ENCODE measurements at regions not wholly inside any gene's neighbourhood (a gene's known extent, or its start where the extent isn't known, plus 50 kb on each side); places are given as distances from the start of the nearest gene placed in this dataset.

- intact Hi-C loops (cut with micrococcal nuclease; ENCODE audit: unreplicated experiment): no loop called here
- BruUV-seq (replicated peaks): no TSS peak
- H3K36me3 ChIP-seq (ENCODE audit: control insufficient read depth, insufficient read depth, low read length): no peaks in the 10 kb centered on the region
- no peaks in the 10 kb centered on the region for H3K4me1 ChIP-seq
- Mint-ChIP-seq H3K9me3 (ENCODE audit: unreplicated experiment) (peaks cover 15% of the 10 kb centered on the region), H3K27ac (ENCODE audit: unreplicated experiment) (no peak overlapping the region), H3K27me3 (ENCODE audit: insufficient read depth, unreplicated experiment) (no peaks in the 10 kb centered on the region), H3K36me3 (ENCODE audit: insufficient read depth, unreplicated experiment) (no peaks in the 10 kb centered on the region), H3K4me3 (ENCODE audit: unreplicated experiment) (no peak overlapping the region), H3K4me1 (ENCODE audit: low read depth, unreplicated experiment) (no peaks in the 10 kb centered on the region)
- no peak for DNase-seq
- no peaks in the 10 kb centered on the region for H3K27me3 ChIP-seq (replicated peaks; ENCODE audit: control insufficient read depth, insufficient read depth, low read length)
- ChIA-PET CTCF (no interaction called here), POLR2A (no interaction called here)
- no peak overlapping the region for H3K4me3 ChIP-seq (ENCODE audit: low read depth, low read length)
- H3K9me3 ChIP-seq: no peaks in the 10 kb centered on the region
- TF ChIP-seq CTCF (IDR thresholded peaks at IDR 0.05; ENCODE audit: insufficient read depth in 1 of 2, low read depth in 1 of 2, low read length in 1 of 2, severe bottlenecking in 1 of 2, unreplicated experiment in 1 of 2): no peak
Observed at GRCh38 chr2:139495851-139496250, 715.7 kb upstream of the NXPH2 start.

GRCh38 chr2:139492131-139492680 is 712.0 kb upstream of the NXPH2 start:
- ChIA-PET CTCF (no interaction called here), POLR2A (no interaction called here)
- no peaks in the 10 kb centered on the region for H3K9me3 ChIP-seq
- H3K4me1 Mint-ChIP-seq (ENCODE audit: low read depth, unreplicated experiment): no peaks in the 10 kb centered on the region
- H3K27me3 Mint-ChIP-seq (ENCODE audit: insufficient read depth, unreplicated experiment): no peaks in the 10 kb centered on the region
- no peak overlapping the region for H3K4me3 ChIP-seq (ENCODE audit: low read depth, low read length)
- H3K4me3 Mint-ChIP-seq (ENCODE audit: unreplicated experiment): no peak overlapping the region
- H3K27ac Mint-ChIP-seq (ENCODE audit: unreplicated experiment): no peak overlapping the region
- no peaks in the 10 kb centered on the region for H3K36me3 Mint-ChIP-seq (ENCODE audit: insufficient read depth, unreplicated experiment)
- no peaks in the 10 kb centered on the region for H3K36me3 ChIP-seq (ENCODE audit: control insufficient read depth, insufficient read depth, low read length)
- intact Hi-C loops (cut with micrococcal nuclease; ENCODE audit: unreplicated experiment): no loop called here
- no peaks in the 10 kb centered on the region for H3K27me3 ChIP-seq (replicated peaks; ENCODE audit: control insufficient read depth, insufficient read depth, low read length)
- no peak for TF ChIP-seq CTCF (IDR thresholded peaks at IDR 0.05; ENCODE audit: insufficient read depth in 1 of 2, low read depth in 1 of 2, low read length in 1 of 2, severe bottlenecking in 1 of 2, unreplicated experiment in 1 of 2)
- DNase-seq: no peak
- no peaks in the 10 kb centered on the region for H3K9me3 Mint-ChIP-seq (ENCODE audit: unreplicated experiment)
- no TSS peak for BruUV-seq (replicated peaks)
- H3K4me1 ChIP-seq: no peaks in the 10 kb centered on the region

- POLR2A ChIA-PET: no interaction called here
- no peak overlapping the region for H3K27ac Mint-ChIP-seq (ENCODE audit: unreplicated experiment)
- TF ChIP-seq CTCF (IDR thresholded peaks at IDR 0.05; ENCODE audit: insufficient read depth in 1 of 2, low read depth in 1 of 2, low read length in 1 of 2, severe bottlenecking in 1 of 2, unreplicated experiment in 1 of 2): no peak
Observed at GRCh38 chr2:139480161-139480650, 700.0 kb upstream of the NXPH2 start.

More at GRCh38 chr2:139480161-139480650, 700.0 kb upstream of the NXPH2 start:
- no peaks in the 10 kb centered on the region for H3K36me3 Mint-ChIP-seq (ENCODE audit: insufficient read depth, unreplicated experiment)
- H3K27me3 ChIP-seq (replicated peaks; ENCODE audit: control insufficient read depth, insufficient read depth, low read length): no peaks in the 10 kb centered on the region
- no peaks in the 10 kb centered on the region for H3K36me3 ChIP-seq (ENCODE audit: control insufficient read depth, insufficient read depth, low read length)
- H3K9me3 ChIP-seq: no peaks in the 10 kb centered on the region
- DNase-seq: no peak
- no peaks in the 10 kb centered on the region for H3K4me1 Mint-ChIP-seq (ENCODE audit: low read depth, unreplicated experiment)
- H3K4me3 ChIP-seq (ENCODE audit: low read depth, low read length): no peak overlapping the region
- intact Hi-C loops (cut with micrococcal nuclease; ENCODE audit: unreplicated experiment): no loop called here
- no peaks in the 10 kb centered on the region for H3K27me3 Mint-ChIP-seq (ENCODE audit: insufficient read depth, unreplicated experiment)
- H3K4me1 ChIP-seq: no peaks in the 10 kb centered on the region
- H3K9me3 Mint-ChIP-seq (ENCODE audit: unreplicated experiment): no peaks in the 10 kb centered on the region
- no TSS peak for BruUV-seq (replicated peaks)
- H3K4me3 Mint-ChIP-seq (ENCODE audit: unreplicated experiment): no peak overlapping the region
- CTCF ChIA-PET: no interaction called here

All from Caco-2 (cell line).